ENCODE measurements at regions not wholly inside any gene's neighbourhood (a gene's known extent, or its start where the extent isn't known, plus 50 kb on each side); places are given as distances from the start of the nearest gene placed in this dataset.

- POLR2A ChIA-PET (ENCODE audit: unreplicated experiment) = no interaction called here
- Histone ChIP-seq H3K4me1 (ENCODE audit: control insufficient read depth, insufficient read depth, low read length) (no peaks in the 10 kb centered on the region), H2AK5ac (ENCODE audit: low read depth, low read length) (no peak overlapping the region), H2BK20ac (ENCODE audit: low read depth, low read length) (no peak overlapping the region), H2BK5ac (ENCODE audit: low read depth, low read length, poor library complexity, severe bottlenecking) (no peak overlapping the region), H4K91ac (ENCODE audit: insufficient read depth, low read depth, low read length) (no peak overlapping the region), H3K9ac (ENCODE audit: low read depth, low read length) (no peak overlapping the region), H3K9me1 (ENCODE audit: insufficient read depth, low read length) (no peaks in the 10 kb centered on the region), H3K9me3 (ENCODE audit: control insufficient read depth, insufficient read depth, low read length) (no peaks in the 10 kb centered on the region), H3K27ac (ENCODE audit: insufficient read depth, low read length) (no peak overlapping the region), H3K18ac (ENCODE audit: low read depth, low read length) (no peak overlapping the region), H2BK120ac (ENCODE audit: low read depth, low read length) (no peak overlapping the region), H4K20me1 (ENCODE audit: insufficient read depth, low read length) (no peaks in the 10 kb centered on the region), H4K5ac (ENCODE audit: low read depth, low read length) (no peak overlapping the region), H3K56ac (ENCODE audit: extremely low read depth, insufficient read depth, low read length) (no peak overlapping the region), H4K8ac (ENCODE audit: low read depth in 2 of 2, low read length in 2 of 2) (no peak overlapping the region), H2AFZ (replicated peaks; ENCODE audit: low read length, poor library complexity) (no peak overlapping the region), H3K4me3 (ENCODE audit: insufficient read depth, low read depth, low read length) (no peak overlapping the region), H3K14ac (replicated peaks; ENCODE audit: low read depth, low read length) (no peak overlapping the region), H3K23ac (ENCODE audit: low read depth, low read length) (no peak overlapping the region), H3K79me1 (ENCODE audit: low read depth in 1 of 2, low read length in 2 of 2) (no peaks in the 10 kb centered on the region), H3K4me2 (ENCODE audit: low read depth, low read length) (no peak overlapping the region), H2AK9ac (replicated peaks; ENCODE audit: low read depth, low read length, poor library complexity) (no peak overlapping the region), H3K4ac (ENCODE audit: low read depth, low read length) (no peak overlapping the region), H2BK15ac (ENCODE audit: low read depth, low read length) (no peak overlapping the region), H3K27me3 (ENCODE audit: control insufficient read depth, insufficient read depth, low read length) (no peaks in the 10 kb centered on the region), H3K36me3 (ENCODE audit: control insufficient read depth, insufficient read depth, low read length) (no peaks in the 10 kb centered on the region)
- 30% methylated on average over 2 of the region's 6 CpGs; no CpG with 5 or more reads in 1 of the 2 experiments for WGBS, 2 experiments (ENCODE audit: extremely low coverage in 2 of 2, insufficient read length in 1 of 2)
- no TSS peak for BruUV-seq (replicated peaks)
- CTCF ChIA-PET = no interaction called here
- intact Hi-C loops (cut with micrococcal nuclease) = no loop called here
- dilution Hi-C loops (cut with HindIII; ENCODE audit: low sequenced_read_pairs, unreplicated experiment) = no loop called here
- peak; percentile 0 for DNase-seq
- TF ChIP-seq CEBPB (IDR thresholded peaks at IDR 0.05; ENCODE audit: low read depth, low read length) (no peak), RAD21 (IDR thresholded peaks at IDR 0.05; ENCODE audit: low read length) (no peak), MAZ (IDR thresholded peaks at IDR 0.05; ENCODE audit: borderline replicate concordance, low read depth, low read length) (no peak), SMC3 (IDR thresholded peaks at IDR 0.05; ENCODE audit: low read depth, low read length) (no peak), BHLHE40 (IDR thresholded peaks at IDR 0.05; ENCODE audit: low read depth, low read length) (no peak), POLR2A (IDR thresholded peaks at IDR 0.05; ENCODE audit: low read depth, low read length) (no peak), USF2 (IDR thresholded peaks at IDR 0.05; ENCODE audit: low read depth, low read length) (no peak), RFX5 (IDR thresholded peaks at IDR 0.05; ENCODE audit: low read depth, low read length) (no peak), FOS (IDR thresholded peaks at IDR 0.05; ENCODE audit: low read depth, low read length) (no peak), MAFK (IDR thresholded peaks at IDR 0.05; ENCODE audit: low read depth, low read length) (no peak), CTCF (conservative IDR thresholded peaks at IDR 0.05; ENCODE audit: low read depth, low read length) (no peak)
- ATAC-seq (ENCODE audit: low read depth) = no peak
- in situ Hi-C loops (cut with MboI; ENCODE audit: low sequenced_read_pairs) = no loop called here
Measured at GRCh38 chr5:113909782-113910181, 396.3 kb downstream of the YTHDC2 start.
